Adrenal gland (tissue), 5 donors: ENCODE measurements at regions not wholly inside any gene's neighbourhood (a gene's known extent, or its start where the extent isn't known, plus 50 kb on each side); places are given as distances from the start of the nearest gene placed in this dataset.

Experiments
- CTCF ChIP-seq, 6 experiments: fragments of 450-650 bp in 4 of 6; fragments of 200-600 bp in 2 of 6; sonication (generic) in 1 of 6; IDR thresholded peaks; 1 replicate in 5 of 6; 2 replicates in 1 of 6; pipeline versions ENCODE4 v1.5.1 to v1.8.0; 2016 to 2021; ENCODE audit warnings: antibody characterized with exemption in 6 of 6, mild to moderate bottlenecking in 2 of 6, moderate library complexity in 1 of 6
- POLR2A ChIP-seq, 2 donors: fragments of 450-650 bp; IDR thresholded peaks; one replicate each; pipeline ENCODE4 v1.6.1; 2017; ENCODE audit warnings: antibody characterized with exemption in 2 of 2, mild to moderate bottlenecking in 2 of 2, moderate library complexity in 1 of 2
- donor health status: DM: no; HTN: no; CAD: no.

DNA sequence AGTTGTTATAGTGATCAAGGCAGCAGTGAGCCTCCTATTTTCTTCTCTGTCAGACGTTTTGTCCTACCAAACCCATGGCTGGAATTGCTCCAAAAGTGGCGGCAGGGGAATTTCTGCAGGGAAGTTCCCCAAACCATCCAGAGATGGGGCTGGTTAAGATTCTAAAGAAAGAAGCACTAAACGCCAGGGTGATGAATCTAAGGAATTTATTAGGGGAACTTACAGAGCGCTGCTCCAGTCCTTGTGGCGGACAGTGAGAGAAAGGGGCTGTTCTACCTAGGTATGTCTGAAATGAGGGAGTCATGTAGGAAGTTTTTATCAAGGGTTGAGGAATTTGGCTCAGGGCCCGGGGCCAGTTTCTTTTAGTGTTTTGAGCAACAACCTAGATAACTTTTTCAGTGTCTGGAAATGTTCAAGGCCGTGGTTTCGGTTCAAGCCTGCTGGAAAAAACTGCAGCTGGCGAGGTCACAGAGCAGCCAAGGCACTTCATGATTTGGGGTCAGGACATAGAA is 222.4 kb upstream of the B3GALT2 start:
- TF ChIP-seq POLR2A (IDR thresholded peaks at IDR 0.05) (peak in 1 of 2 donors; percentile 23), CTCF (IDR thresholded peaks at IDR 0.05) (peak in 4 of 6 experiments; percentile 14 to 34 (median 24))
